Stimulated activated CD8-positive, alpha-beta memory T cell treated with anti-CD3 and anti-CD28 coated beads, Interleukin-7, amount 100 ng/mL, for 48 hours (primary cell): ENCODE measurements at regions not wholly inside any gene's neighbourhood (a gene's known extent, or its start where the extent isn't known, plus 50 kb on each side); places are given as distances from the start of the nearest gene placed in this dataset.

ENCODE experiments used
- DNase-seq, 2 donors: peaks; one replicate each; pipeline ENCODE4 v3.0.0-alpha.2; 2020; ENCODE audit warnings: low read depth in 1 of 2; ENCODE audit errors: extremely low read depth in 1 of 2

DNA sequence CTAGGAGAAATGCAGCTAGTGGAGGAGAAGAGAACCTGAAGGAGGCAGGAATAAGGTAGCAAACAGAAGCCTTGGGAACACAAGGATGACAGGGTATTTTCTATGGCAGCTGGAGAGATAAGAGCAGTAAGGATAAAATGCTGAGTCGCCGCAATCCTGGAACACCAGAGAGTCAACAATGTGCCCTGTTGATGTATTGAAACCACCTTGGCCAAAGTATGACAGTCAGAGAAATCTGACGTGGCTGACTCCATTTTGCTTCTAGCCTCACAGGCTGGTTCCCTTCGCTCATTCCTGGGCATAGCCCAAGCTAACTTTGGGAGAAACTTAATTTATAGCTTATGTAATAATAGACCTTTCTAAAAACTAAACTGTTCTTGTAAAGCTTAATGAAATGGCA, 56.6 kb upstream of the C4orf54 start:
- no peak for DNase-seq

DNA sequence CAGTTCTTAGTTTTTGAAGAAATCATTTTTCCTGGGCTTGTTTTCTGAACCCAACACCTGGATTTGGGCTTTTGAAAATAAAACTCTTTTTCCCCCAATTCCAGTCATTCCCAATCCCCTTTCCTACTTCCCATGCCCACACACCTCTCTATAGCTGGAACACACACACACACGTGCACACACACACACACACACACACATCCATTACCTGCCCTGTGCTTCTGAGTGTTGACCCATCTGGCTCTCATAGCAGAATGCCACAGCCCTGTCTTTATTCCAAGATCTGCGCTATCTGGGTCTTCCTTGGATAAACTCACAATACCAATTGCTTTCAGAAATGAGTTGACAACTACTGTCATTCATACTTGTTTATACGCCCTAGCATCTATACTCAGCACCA, 54.9 kb upstream of the C4orf54 start:
- no peak for DNase-seq

DNA sequence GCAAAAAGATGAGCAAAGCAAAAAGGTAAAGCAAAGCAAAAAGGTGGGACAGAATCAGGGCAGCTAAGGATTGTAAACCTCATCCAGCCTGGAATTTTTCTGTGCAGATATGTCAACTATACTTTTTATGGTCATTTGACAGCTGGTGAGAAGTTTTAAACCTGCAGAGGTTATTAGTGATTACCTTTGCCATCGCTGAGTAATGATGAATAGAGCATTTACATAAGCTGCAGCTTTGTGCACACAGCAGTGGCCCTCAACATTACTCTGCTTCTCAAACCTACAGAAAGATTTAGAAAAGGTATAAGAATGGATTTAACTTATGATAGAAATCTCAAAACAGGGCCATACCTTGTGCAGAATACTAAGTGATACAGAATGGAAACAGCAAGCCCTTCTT, 54.5 kb upstream of the C4orf54 start:
- DNase-seq, result no peak

DNA sequence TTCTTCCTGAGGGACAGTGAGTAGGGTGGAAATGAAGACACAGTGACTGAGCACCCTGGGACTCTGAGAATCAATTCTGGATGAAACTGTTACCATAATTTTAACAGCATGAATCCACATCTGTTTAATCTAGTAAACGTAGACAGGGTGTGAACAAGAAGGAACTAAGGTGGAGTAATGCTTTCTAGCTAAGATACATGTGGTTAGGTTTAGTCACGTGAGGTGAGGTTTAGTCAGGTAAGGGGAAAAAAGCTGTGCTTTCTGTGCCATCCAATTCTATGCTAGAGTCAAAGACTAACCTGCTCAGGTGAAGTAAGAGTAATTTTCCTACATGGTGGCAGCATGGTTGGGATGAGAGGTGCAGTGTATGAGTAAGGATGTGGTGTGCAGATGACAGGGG, 54.0 kb upstream of the C4orf54 start:
- DNase-seq, result no peak

DNA sequence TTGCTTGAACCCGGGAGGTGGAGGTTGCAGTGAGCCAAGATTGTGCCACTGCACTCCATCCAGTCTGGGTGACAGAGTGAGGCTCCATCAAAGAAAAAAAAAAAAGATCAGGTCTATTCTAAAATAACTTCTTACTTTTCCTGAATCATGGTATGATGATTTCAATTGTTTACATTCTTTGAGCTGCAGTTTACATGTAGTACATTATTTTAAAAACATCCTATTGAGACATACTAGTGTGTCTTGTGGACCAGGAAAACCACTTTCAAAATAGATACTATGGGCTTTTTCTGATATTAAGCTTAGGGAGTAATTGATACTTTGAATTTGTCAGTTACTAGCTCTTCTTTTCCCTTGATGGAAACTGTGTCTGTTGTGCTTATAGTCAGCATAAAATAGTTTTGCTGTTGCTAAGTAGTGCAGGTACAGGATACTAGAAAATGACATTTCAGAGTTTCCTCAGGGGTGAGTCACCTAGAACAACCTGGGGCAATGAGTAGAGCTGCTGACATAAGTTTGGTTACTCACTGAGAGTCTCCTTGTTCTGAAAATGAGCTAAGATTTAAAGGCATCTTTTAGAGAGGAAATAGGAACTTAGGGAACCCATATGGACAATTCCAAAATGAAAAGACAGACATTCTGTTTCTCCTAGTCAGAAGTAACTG, 53.2 kb upstream of the C4orf54 start:
- DNase-seq, result no peak

DNA sequence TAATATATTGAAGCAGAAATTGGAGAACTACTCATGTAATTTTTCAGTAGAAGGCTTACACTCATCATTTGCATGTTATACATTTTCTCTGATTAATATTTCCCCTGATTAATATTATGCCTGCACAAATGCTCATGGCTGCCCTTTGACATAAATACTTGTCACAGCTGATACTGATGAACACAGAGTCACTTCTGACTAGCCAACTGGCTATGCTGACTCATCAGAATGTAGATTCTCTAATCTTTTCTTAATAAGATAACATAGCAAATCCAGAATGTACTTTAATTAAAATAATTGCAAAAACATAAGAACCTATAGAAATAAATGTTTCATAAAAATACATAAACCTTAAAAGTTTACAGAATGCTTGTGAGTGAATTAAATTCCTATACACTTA, 52.4 kb upstream of the C4orf54 start:
- DNase-seq, result no peak

DNA sequence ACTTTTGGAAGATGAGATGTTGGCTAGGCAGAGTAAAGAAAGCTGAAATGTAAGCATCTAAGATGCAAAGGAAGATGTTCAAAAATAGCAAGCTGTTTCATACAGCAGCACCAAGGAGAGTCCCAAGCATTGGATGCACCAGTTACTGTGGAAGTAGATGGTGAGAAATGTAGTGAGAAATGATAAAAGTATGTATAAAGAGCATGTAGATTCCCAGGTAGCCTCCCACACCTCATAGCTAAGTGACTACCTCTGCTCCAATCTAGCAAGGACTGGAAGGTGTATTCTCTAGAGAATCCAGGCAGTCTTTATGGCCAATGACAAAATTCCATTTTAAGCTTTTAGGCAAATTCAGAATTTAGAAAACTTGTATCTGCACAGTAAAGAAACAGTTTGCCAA, 50.9 kb upstream of the C4orf54 start:
- no peak for DNase-seq
